NCI-H2029 treated with DMSO at 0.1 percent for 48 hours (cell line): ENCODE measurements at regions not wholly inside any gene's neighbourhood (a gene's known extent, or its start where the extent isn't known, plus 50 kb on each side); places are given as distances from the start of the nearest gene placed in this dataset.

Source experiments
- DNase-seq: peaks from one replicate; lab custom pipeline; 2025; lab: John Stamatoyannopoulos, UW

DNA sequence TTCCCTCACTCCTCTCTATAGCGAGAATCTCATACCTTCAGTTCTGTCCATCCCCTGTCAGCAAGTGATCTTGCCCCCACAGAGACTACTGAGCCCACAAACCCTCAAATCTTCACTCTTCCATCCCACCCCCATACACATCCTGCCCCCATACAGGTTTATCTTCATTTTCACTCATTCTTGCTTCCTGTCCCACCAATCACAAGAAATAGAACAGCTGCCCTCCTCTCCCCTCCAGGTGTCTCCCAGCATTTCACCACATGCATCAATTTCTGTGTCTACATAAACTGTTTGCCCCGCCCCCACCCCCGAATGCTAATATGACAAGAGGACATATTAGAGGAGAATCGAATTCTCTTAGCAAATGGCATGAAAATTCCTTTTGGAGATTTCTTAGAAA, 54.9 kb upstream of the CARMIL1 start:
- DNase-seq, result no peak

DNA sequence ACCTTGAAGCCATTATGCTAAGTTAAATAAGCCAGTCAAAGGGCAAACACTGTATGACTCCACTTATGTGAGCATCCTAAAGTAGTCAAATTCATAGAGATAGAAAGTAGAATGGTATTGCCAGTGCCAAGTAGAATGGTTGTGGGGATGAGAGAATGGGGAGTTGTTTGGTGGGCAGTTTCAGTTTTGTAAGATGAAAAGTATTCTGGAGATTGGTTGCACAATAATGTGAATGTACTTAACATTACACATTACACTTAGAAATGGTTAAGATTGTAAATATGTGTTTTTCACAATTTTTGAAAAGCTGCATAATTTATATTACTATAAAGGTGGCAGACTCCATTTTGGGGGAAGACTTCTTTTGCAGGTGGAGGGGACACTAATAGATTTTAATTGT, 51.3 kb upstream of the CARMIL1 start:
- no peak for DNase-seq
